ENCODE measurements at regions not wholly inside any gene's neighbourhood (a gene's known extent, or its start where the extent isn't known, plus 50 kb on each side); places are given as distances from the start of the nearest gene placed in this dataset.

- Histone ChIP-seq H3K4me1 (ENCODE audit: control insufficient read depth in 2 of 2, insufficient read depth in 2 of 2, low read length in 2 of 2) (peaks cover 0 to 10% of the 10 kb centered on the region in 2 donors), H3K4me3 (ENCODE audit: control extremely low read depth in 1 of 5, extremely low read depth in 1 of 5, insufficient read depth in 1 of 5, low read depth in 2 of 5, low read length in 4 of 5) (peak overlapping the region in 2 of 5 experiments; percentile 18 to 35), H4K20me1 (ENCODE audit: control insufficient read depth, insufficient read depth, low read length, poor library complexity, severe bottlenecking) (no peaks in the 10 kb centered on the region), H3K4me2 (replicated peaks; ENCODE audit: low read depth, low read length, poor library complexity, severe bottlenecking) (peak overlapping the region; percentile 62), H3K36me3 (replicated peaks in 1 of 2; ENCODE audit: control extremely low read depth in 1 of 2, control insufficient read depth in 1 of 2, extremely low read depth in 1 of 2, insufficient read depth in 2 of 2, low read length in 1 of 2) (no peaks in the 10 kb centered on the region), H3K9me3 (ENCODE audit: control extremely low read depth in 1 of 3, control insufficient read depth in 2 of 3, insufficient read depth in 1 of 3, low read length in 2 of 3) (peaks cover 0 to 6% (median 0%) of the 10 kb centered on the region in 3 donors), H3K9ac (ENCODE audit: low read length) (peak overlapping the region; percentile 19), H3K27ac (ENCODE audit: low read length in 2 of 2) (no peak overlapping the region), H3K79me2 (ENCODE audit: control insufficient read depth, insufficient read depth, low read length) (no peaks in the 10 kb centered on the region), H2AFZ (ENCODE audit: insufficient read depth, low read depth, low read length, poor library complexity, severe bottlenecking) (peak overlapping the region; percentile 28), H3K27me3 (replicated peaks in 1 of 4; ENCODE audit: control extremely low read depth in 1 of 4, control insufficient read depth in 3 of 4, insufficient read depth in 4 of 4, low read length in 3 of 4) (no peaks in the 10 kb centered on the region)
- ChIA-PET POLR2A (interaction anchor here (0.6 to 0.7 kb wide), 3 partner anchors 38 to 754 kb away, joined by 3 read pairs; no protein-coding TSS in a partner anchor), CTCF (interaction anchor here (0.6 to 0.7 kb wide), 2 partner anchors 46 to 95 kb away, joined by 3 to 5 read pairs; no protein-coding TSS in a partner anchor)
- H3K27me3 Mint-ChIP-seq: peaks cover 2% of the 10 kb centered on the region
- no peak overlapping the region for H3K27ac Mint-ChIP-seq
- DNase-seq (peak; percentile 46), ATAC-seq (ENCODE audit: low read depth) (peak; percentile 14)
- 0% methylated on average over 2 of the region's 5 CpGs for WGBS (ENCODE audit: insufficient coverage)
- intact Hi-C loops (cut with micrococcal nuclease): no loop called here
- H3K4me1 Mint-ChIP-seq: peaks cover 7% of the 10 kb centered on the region
- TF ChIP-seq CTCF (IDR thresholded peaks at IDR 0.05) (no peak), EZH2 (IDR thresholded peaks at IDR 0.05; ENCODE audit: borderline replicate concordance, insufficient read depth, low read depth, low read length, poor library complexity, severe bottlenecking) (no peak)
- H3K9me3 Mint-ChIP-seq (ENCODE audit: insufficient read depth): no peaks in the 10 kb centered on the region
- H3K4me3 Mint-ChIP-seq: peak overlapping the region; percentile 59
Measured at GRCh38 chr7:152512706-152513105, 76.9 kb upstream of the KMT2C start.

GRCh38 chr7:152511736-152512135 is 75.9 kb upstream of the KMT2C start:
- no peak overlapping the region for H3K4me2 ChIP-seq (replicated peaks; ENCODE audit: low read depth, low read length, poor library complexity, severe bottlenecking)
- H3K27ac ChIP-seq (ENCODE audit: low read length in 2 of 2): no peak overlapping the region
- peaks cover 7% of the 10 kb centered on the region for H3K4me1 Mint-ChIP-seq
- no peaks in the 10 kb centered on the region for H4K20me1 ChIP-seq (ENCODE audit: control insufficient read depth, insufficient read depth, low read length, poor library complexity, severe bottlenecking)
- H3K9me3 ChIP-seq (ENCODE audit: control extremely low read depth in 1 of 3, control insufficient read depth in 2 of 3, insufficient read depth in 1 of 3, low read length in 2 of 3): peaks cover 0 to 6% (median 0%) of the 10 kb centered on the region in 3 donors
- DNase-seq (no peak), ATAC-seq (ENCODE audit: low read depth) (no peak)
- intact Hi-C loops (cut with micrococcal nuclease): no loop called here
- H3K27me3 Mint-ChIP-seq: peaks cover 2% of the 10 kb centered on the region
- ChIA-PET CTCF (interaction anchor here (0.7 kb wide), 1 partner anchor 1453 kb away, joined by 3 read pairs; no protein-coding TSS in a partner anchor), POLR2A (no interaction called here)
- peaks cover 0 to 10% of the 10 kb centered on the region in 2 donors for H3K4me1 ChIP-seq (ENCODE audit: control insufficient read depth in 2 of 2, insufficient read depth in 2 of 2, low read length in 2 of 2)
- no peak overlapping the region for H3K27ac Mint-ChIP-seq
- no peaks in the 10 kb centered on the region for H3K36me3 ChIP-seq (replicated peaks in 1 of 2; ENCODE audit: control extremely low read depth in 1 of 2, control insufficient read depth in 1 of 2, extremely low read depth in 1 of 2, insufficient read depth in 2 of 2, low read length in 1 of 2)
- peak overlapping the region; percentile 35 for H3K4me3 Mint-ChIP-seq
- no peaks in the 10 kb centered on the region for H3K9me3 Mint-ChIP-seq (ENCODE audit: insufficient read depth)
- H3K9ac ChIP-seq (ENCODE audit: low read length): no peak overlapping the region
- no peak for TF ChIP-seq EZH2 (IDR thresholded peaks at IDR 0.05; ENCODE audit: borderline replicate concordance, insufficient read depth, low read depth, low read length, poor library complexity, severe bottlenecking)
- H2AFZ ChIP-seq (ENCODE audit: insufficient read depth, low read depth, low read length, poor library complexity, severe bottlenecking): no peak overlapping the region
- no peaks in the 10 kb centered on the region for H3K79me2 ChIP-seq (ENCODE audit: control insufficient read depth, insufficient read depth, low read length)
- WGBS (ENCODE audit: insufficient coverage): 87% methylated on average over 3 of the region's 5 CpGs
- H3K27me3 ChIP-seq (replicated peaks in 1 of 4; ENCODE audit: control extremely low read depth in 1 of 4, control insufficient read depth in 3 of 4, insufficient read depth in 4 of 4, low read length in 3 of 4): no peaks in the 10 kb centered on the region
- H3K4me3 ChIP-seq (ENCODE audit: control extremely low read depth in 1 of 5, extremely low read depth in 1 of 5, insufficient read depth in 1 of 5, low read depth in 2 of 5, low read length in 4 of 5): no peak overlapping the region

Data from B cell (primary cell).